ENCODE measurements at regions not wholly inside any gene's neighbourhood (a gene's known extent, or its start where the extent isn't known, plus 50 kb on each side); places are given as distances from the start of the nearest gene placed in this dataset.
"Not testable (repeated sequence)": the region's sequence is repeated elsewhere in the genome, so short reads cannot be mapped to it uniquely, and the experiment has no call there.

DNA sequence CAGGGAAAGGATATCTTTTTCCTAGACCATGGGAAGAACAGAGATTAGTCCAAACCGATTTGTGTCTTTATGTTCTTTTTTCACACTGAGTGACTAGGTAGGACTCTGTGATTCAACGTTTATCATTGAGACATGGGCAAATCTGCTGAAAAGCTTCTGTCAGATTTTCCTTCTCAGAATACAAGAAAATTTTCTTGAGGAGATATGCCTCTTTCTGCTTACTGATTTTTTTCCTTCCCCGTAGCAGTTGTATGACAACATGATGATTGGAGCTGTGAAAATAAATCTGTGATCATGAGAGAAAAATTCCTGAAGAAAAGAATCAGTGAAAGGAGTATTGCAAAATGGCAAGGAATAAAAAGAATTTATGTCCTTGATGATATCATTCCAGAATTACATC, 130.6 kb upstream of the FAT4 start:
- TF ChIP-seq CTCF (IDR thresholded peaks at IDR 0.05) (no peak), ZFX (IDR thresholded peaks at IDR 0.05; ENCODE audit: borderline replicate concordance) (no peak)
- no peak overlapping the region for H3K27ac ChIP-seq

DNA sequence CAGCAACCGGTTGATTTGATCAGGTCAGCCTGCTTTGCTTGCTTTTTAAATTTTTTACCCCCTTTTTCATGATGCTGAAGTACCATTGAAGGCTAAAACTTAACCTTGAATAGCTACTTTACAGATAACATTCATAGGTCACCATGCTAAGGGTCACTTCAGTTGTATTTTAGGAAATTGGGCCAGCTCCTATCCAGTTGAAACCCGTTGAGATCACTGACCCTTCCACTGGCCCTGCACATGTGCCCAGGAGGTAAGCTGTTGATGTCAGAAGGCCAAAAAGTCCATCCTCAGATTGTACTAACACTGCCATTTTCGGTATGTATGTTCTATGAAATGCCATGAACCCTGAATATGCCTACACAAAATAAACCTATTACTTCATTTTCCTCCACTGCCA, 133.0 kb upstream of the FAT4 start:
- TF ChIP-seq ZFX (IDR thresholded peaks at IDR 0.05; ENCODE audit: borderline replicate concordance) = no peak
- no peak for TF ChIP-seq CTCF (IDR thresholded peaks at IDR 0.05)
- no peak overlapping the region for H3K27ac ChIP-seq

DNA sequence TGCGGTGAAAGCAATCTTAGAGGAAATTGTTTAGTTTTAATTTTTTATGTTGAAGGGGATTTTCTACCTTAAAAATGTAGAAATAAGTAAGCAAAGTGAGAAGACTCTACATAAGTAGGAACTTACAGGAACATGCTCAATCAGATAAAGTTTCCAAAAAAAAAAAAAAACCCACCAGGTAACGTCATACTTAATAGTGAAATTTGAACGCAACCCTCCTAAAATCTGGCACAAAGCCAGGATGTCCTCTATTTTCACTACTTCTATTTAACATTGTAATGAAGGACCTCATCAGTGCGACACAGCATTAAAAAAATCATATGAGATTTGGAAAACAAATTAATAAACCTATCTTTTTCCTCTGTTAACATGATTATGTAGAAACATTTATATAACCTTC, 135.0 kb upstream of the FAT4 start:
- H3K27ac ChIP-seq = no peak overlapping the region
- no peak for TF ChIP-seq CTCF (IDR thresholded peaks at IDR 0.05)
- no peak for TF ChIP-seq ZFX (IDR thresholded peaks at IDR 0.05; ENCODE audit: borderline replicate concordance)

DNA sequence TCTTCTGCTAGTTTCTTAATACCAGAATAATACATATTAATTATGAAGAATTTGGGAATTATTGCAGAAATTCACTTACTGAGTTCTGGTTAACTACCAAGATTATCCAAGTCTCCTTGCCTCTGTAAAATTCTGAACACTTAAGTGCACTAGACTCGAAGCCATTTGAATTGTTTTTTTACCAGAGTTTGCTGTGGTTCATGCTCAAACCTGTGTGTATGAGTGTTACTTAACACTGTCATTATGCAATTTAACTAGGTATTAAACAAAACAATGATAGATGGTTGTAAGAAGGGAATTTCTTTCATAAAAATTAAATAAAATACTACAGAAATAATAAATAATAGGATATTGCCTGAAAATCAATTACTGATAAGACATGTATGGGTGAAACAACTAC, 145.6 kb upstream of the FAT4 start:
- TF ChIP-seq CTCF (IDR thresholded peaks at IDR 0.05) (no peak), ZFX (IDR thresholded peaks at IDR 0.05; ENCODE audit: borderline replicate concordance) (no peak)
- no peak overlapping the region for H3K27ac ChIP-seq

- H3K27ac ChIP-seq = no peak overlapping the region
- TF ChIP-seq CTCF (IDR thresholded peaks at IDR 0.05) (no peak), ZFX (IDR thresholded peaks at IDR 0.05; ENCODE audit: borderline replicate concordance) (no peak)
These were observed 146.2 kb upstream of the FAT4 start for GRCh38 chr4:125168531-125168930.

GRCh38 chr4:125166012-125166411, 148.7 kb upstream of the FAT4 start:
- H3K27ac ChIP-seq = not testable (repeated sequence)

DNA sequence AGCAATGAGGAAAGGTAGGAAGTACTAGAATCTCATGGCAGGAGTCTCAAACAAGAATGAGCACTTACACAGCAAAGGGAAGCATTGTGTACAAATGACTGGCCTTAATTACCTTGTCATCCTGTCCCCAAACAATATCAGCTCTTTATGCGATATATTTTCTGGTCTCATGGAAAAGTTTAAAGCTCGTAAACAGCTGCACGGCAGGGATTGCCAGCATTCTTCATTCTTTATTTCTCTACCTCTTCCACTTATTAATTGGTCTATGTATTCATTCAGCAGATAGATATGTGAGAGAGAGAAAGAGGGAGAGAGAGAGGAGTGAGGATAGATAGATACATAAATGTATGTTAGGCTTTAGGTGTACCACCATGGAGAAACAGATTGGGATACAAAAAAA, 155.8 kb upstream of the FAT4 start:
- TF ChIP-seq ZFX (IDR thresholded peaks at IDR 0.05; ENCODE audit: borderline replicate concordance) = no peak
- no peak for TF ChIP-seq CTCF (IDR thresholded peaks at IDR 0.05)

DNA sequence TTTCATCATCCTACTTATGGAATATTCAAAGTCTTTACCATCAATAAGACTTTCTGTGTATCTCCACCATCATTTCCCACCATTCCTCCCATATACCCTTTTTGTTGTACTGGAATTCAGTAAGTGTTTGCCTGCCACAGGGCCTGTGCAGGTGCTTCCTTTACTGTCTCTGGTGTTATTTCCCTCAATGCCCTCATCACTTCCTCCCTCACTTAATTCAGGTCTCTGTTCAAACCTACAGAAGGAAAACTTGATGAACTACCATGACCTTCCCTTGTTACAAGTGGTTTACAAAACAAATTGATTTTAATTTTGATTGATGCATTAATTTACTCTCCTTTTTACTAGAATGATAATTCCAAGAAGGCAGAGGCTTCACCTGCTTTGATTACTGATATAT, 159.5 kb upstream of the FAT4 start:
- no peak for TF ChIP-seq CTCF (IDR thresholded peaks at IDR 0.05)
- TF ChIP-seq ZFX (IDR thresholded peaks at IDR 0.05; ENCODE audit: borderline replicate concordance) = no peak
- H3K27ac ChIP-seq = no peak overlapping the region

More for the DNA sequence above, 155.8 kb upstream of the FAT4 start:
- no peak overlapping the region for H3K27ac ChIP-seq
